GM21515 (cell line): ENCODE measurements at regions not wholly inside any gene's neighbourhood (a gene's known extent, or its start where the extent isn't known, plus 50 kb on each side); places are given as distances from the start of the nearest gene placed in this dataset.

ENCODE experiments used
- ATAC-seq: cut with Tn5 transposase; IDR thresholded peaks from one replicate; pipeline ENCODE4 v1.9.1; 2021; ENCODE audit not compliant: unreplicated experiment

- no peak for ATAC-seq
These were observed 393.5 kb upstream of the ADARB2 start for GRCh38 chr10:2130705-2131305.

- ATAC-seq: no peak
These were observed 391.7 kb upstream of the ADARB2 start for GRCh38 chr10:2128991-2129390.

GRCh38 chr10:2124135-2124534, 386.8 kb upstream of the ADARB2 start:
- ATAC-seq: no peak

GRCh38 chr10:2122431-2123124, 385.3 kb upstream of the ADARB2 start:
- no peak for ATAC-seq

GRCh38 chr10:2121929-2122328, 384.6 kb upstream of the ADARB2 start:
- no peak for ATAC-seq

- ATAC-seq: no peak
These were observed 384.0 kb upstream of the ADARB2 start for GRCh38 chr10:2121315-2121714.

GRCh38 chr10:2120746-2121145, 383.4 kb upstream of the ADARB2 start:
- no peak for ATAC-seq

- ATAC-seq: no peak
These were observed 382.0 kb upstream of the ADARB2 start for GRCh38 chr10:2119316-2119715.

- no peak for ATAC-seq
These were observed 380.9 kb upstream of the ADARB2 start for GRCh38 chr10:2118201-2118600.

- no peak for ATAC-seq
These were observed 380.3 kb upstream of the ADARB2 start for GRCh38 chr10:2117641-2118040.

GRCh38 chr10:2111965-2112364, 374.6 kb upstream of the ADARB2 start:
- ATAC-seq: no peak

GRCh38 chr10:2108496-2108895, 371.2 kb upstream of the ADARB2 start:
- no peak for ATAC-seq

- ATAC-seq: no peak
These were observed 369.3 kb upstream of the ADARB2 start for GRCh38 chr10:2106641-2107040.

- ATAC-seq: no peak
These were observed 362.0 kb upstream of the ADARB2 start for GRCh38 chr10:2099321-2099720.

- no peak for ATAC-seq
These were observed 360.6 kb upstream of the ADARB2 start for GRCh38 chr10:2097937-2098336.

GRCh38 chr10:2094171-2094570, 356.8 kb upstream of the ADARB2 start:
- ATAC-seq: no peak

- no peak for ATAC-seq
These were observed 346.3 kb upstream of the ADARB2 start for GRCh38 chr10:2083591-2083990.

- peak; percentile 65 for ATAC-seq
These were observed 344.2 kb upstream of the ADARB2 start for GRCh38 chr10:2081501-2081900.

- peak; percentile 52 for ATAC-seq
These were observed 342.3 kb upstream of the ADARB2 start for GRCh38 chr10:2079603-2080078.

- no peak for ATAC-seq
These were observed 339.9 kb upstream of the ADARB2 start for GRCh38 chr10:2077231-2077630.

GRCh38 chr10:2076528-2076927, 339.2 kb upstream of the ADARB2 start:
- ATAC-seq: no peak

- no peak for ATAC-seq
These were observed 329.7 kb upstream of the ADARB2 start for GRCh38 chr10:2067015-2067414.

GRCh38 chr10:2054728-2055127, 317.4 kb upstream of the ADARB2 start:
- no peak for ATAC-seq
